HepG2 (cell line): ENCODE measurements at regions not wholly inside any gene's neighbourhood (a gene's known extent, or its start where the extent isn't known, plus 50 kb on each side); places are given as distances from the start of the nearest gene placed in this dataset.

Source experiments
- ATAC-seq: fragments of 200-7000 bp; cut with Tn5 transposase; 3 replicates; pipeline ENCODE4 v1.9.1; 2020; ENCODE audit warnings: mild to moderate bottlenecking, moderate library complexity
- BruUV-seq: library from RNA; stranded (reverse); fragments of 400-500 nt; replicated peaks from 2 replicates; lab custom pipeline; 2021; lab: Mats Ljungman, UMichigan
- CTCF ChIA-PET: fragments of 300-600 bp; formaldehyde crosslinking; extraction: SDS; loops from one replicate; lab custom pipeline; 2021; ENCODE audit warnings: low total read pairs, inconsistent platforms, low intra/inter-chr PET ratio; lab: Yijun Ruan, JAX
- POLR2A ChIA-PET: fragments of 350-600 bp; sonication (Branson Sonifier 250); formaldehyde crosslinking; loops from one replicate; lab custom pipeline; 2020; ENCODE audit warnings: antibody characterized with exemption, inconsistent platforms; lab: Yijun Ruan, JAX
- DNase-seq: peaks from one replicate; pipeline ENCODE4 v3.0.0-alpha.2; 2015; ENCODE audit warnings: low spot score
- FAIRE-seq: peaks from 3 replicates; lab custom pipeline; 2011; peaks lifted over from hg19 to GRCh38; lab: Jason Lieb, UNC
- H2AFZ ChIP-seq: one replicate; pipeline ENCODE4 v1.6.1; 2011; ENCODE audit warnings: low read length, inconsistent platforms
- H3K27ac ChIP-seq: fragments of 300-600 bp; 3 replicates; pipeline ENCODE4 v1.8.0; 2011; ENCODE audit warnings: mixed run types, mild to moderate bottlenecking, mixed read lengths, low read length, inconsistent platforms; ENCODE audit not compliant: insufficient read depth; ENCODE audit errors: extremely low read length
- H3K27me3 ChIP-seq, 2 experiments: fragments of 200-600 bp in 1 of 2; 2 replicates in 1 of 2; 3 replicates in 1 of 2; pipeline versions ENCODE4 v1.6.0 to v1.8.0; 2011; ENCODE audit warnings: low read length in 2 of 2, mild to moderate bottlenecking in 2 of 2, moderate library complexity in 2 of 2, inconsistent platforms in 1 of 2; ENCODE audit not compliant: insufficient read depth in 2 of 2, control insufficient read depth in 1 of 2
- H3K36me3 ChIP-seq, 2 experiments: fragments of 200-600 bp in 1 of 2; replicated peaks in 1 of 2; 2 replicates in 1 of 2; 3 replicates in 1 of 2; pipeline versions ENCODE4 v1.5.1 to v1.8.0; 2011; ENCODE audit warnings: low read length in 2 of 2, inconsistent platforms in 1 of 2; ENCODE audit not compliant: insufficient read depth in 2 of 2, control insufficient read depth in 1 of 2
- H3K4me1 ChIP-seq: 2 replicates; pipeline ENCODE4 v1.5.1; 2012; ENCODE audit warnings: low read length, inconsistent platforms; ENCODE audit not compliant: insufficient read depth
- H3K4me2 ChIP-seq: 2 replicates; pipeline ENCODE4 v1.6.0; 2011; ENCODE audit warnings: low read depth, low read length, inconsistent platforms
- H3K4me3 ChIP-seq, 3 experiments: fragments of 200-600 bp in 1 of 3; sonication (generic), shearing (Covaris generic) in 1 of 3; replicated peaks in 1 of 3; 2 replicates each; pipeline ENCODE4 v1.5.1; 2011 to 2016; ENCODE audit warnings: low read length in 3 of 3, inconsistent platforms in 2 of 3, low read depth in 2 of 3, mild to moderate bottlenecking in 2 of 3, control low read depth in 1 of 3, mixed read lengths in 1 of 3; ENCODE audit not compliant: insufficient read depth in 1 of 3
- H3K79me2 ChIP-seq: one replicate; pipeline ENCODE4 v1.6.1; 2011; ENCODE audit warnings: low read length, inconsistent platforms; ENCODE audit not compliant: insufficient read depth
- H3K9ac ChIP-seq: 2 replicates; pipeline ENCODE4 v1.6.0; 2011; ENCODE audit warnings: mild to moderate bottlenecking, low read depth, low read length, inconsistent platforms; ENCODE audit not compliant: insufficient read depth
- H3K9me3 ChIP-seq: 2 replicates; pipeline ENCODE4 v1.5.1; 2012; ENCODE audit warnings: mild to moderate bottlenecking, low read length
- H4K20me1 ChIP-seq: 2 replicates; pipeline ENCODE4 v1.6.0; 2011; ENCODE audit warnings: inconsistent platforms, mild to moderate bottlenecking, low read length, moderate library complexity; ENCODE audit not compliant: insufficient read depth
- DMAP1 ChIP-seq: IDR thresholded peaks from 2 replicates; pipeline ENCODE4 v1.6.1; 2016
- DR1 ChIP-seq: sonication (generic); formaldehyde crosslinking; IDR thresholded peaks from 2 replicates; pipeline ENCODE4 v1.8.0; 2021; ENCODE audit warnings: mild to moderate bottlenecking, missing genetic modification reagents, inconsistent platforms
- HNRNPL ChIP-seq: fragments of 200-400 bp; formaldehyde crosslinking; IDR thresholded peaks from 2 replicates; pipeline ENCODE4 v1.6.1; 2017; ENCODE audit warnings: mild to moderate bottlenecking, low read depth, low read length
- HOXA5 ChIP-seq: sonication (generic); formaldehyde crosslinking; IDR thresholded peaks from 2 replicates; pipeline ENCODE4 v1.4.0; 2020; ENCODE audit warnings: missing genetic modification reagents
- KDM2A ChIP-seq: sonication (generic); formaldehyde crosslinking; IDR thresholded peaks from 2 replicates; pipeline ENCODE4 v1.4.0; 2020; ENCODE audit warnings: low read depth, missing genetic modification reagents, borderline replicate concordance
- KDM5A ChIP-seq: fragments of 200-600 bp; sonication (generic); IDR thresholded peaks from 2 replicates; pipeline ENCODE4 v1.7.0; 2018; ENCODE audit warnings: antibody characterized with exemption, mild to moderate bottlenecking, low read length, borderline replicate concordance
- MAX ChIP-seq: IDR thresholded peaks from 2 replicates; pipeline ENCODE4 v1.6.1; 2012; ENCODE audit warnings: inconsistent platforms
- POLR2G ChIP-seq: fragments of 200-400 bp; formaldehyde crosslinking; IDR thresholded peaks from 2 replicates; pipeline ENCODE4 v1.6.1; 2018; ENCODE audit warnings: mild to moderate bottlenecking, low read depth, low read length, moderate library complexity
- RELA ChIP-seq: sonication (generic); formaldehyde crosslinking; IDR thresholded peaks from 2 replicates; pipeline ENCODE4 v1.4.0; 2020; ENCODE audit warnings: missing genetic modification reagents
- SMARCE1 ChIP-seq: fragments of 450-650 bp; IDR thresholded peaks from 2 replicates; pipeline ENCODE4 v1.6.1; 2017; ENCODE audit warnings: borderline replicate concordance
- SOX6 ChIP-seq, 2 experiments: fragments of 450-650 bp in 1 of 2; sonication (generic) in 1 of 2; formaldehyde crosslinking in 1 of 2; IDR thresholded peaks; 2 replicates each; pipeline versions ENCODE4 v1.4.0 to v1.6.1; 2017 to 2020; ENCODE audit warnings: antibody characterized with exemption in 1 of 2, mild to moderate bottlenecking in 1 of 2, missing genetic modification reagents in 1 of 2
- ZEB1 ChIP-seq: IDR thresholded peaks from 2 replicates; pipeline ENCODE4 v1.6.1; 2012; ENCODE audit warnings: mild to moderate bottlenecking, low read depth, inconsistent platforms; ENCODE audit not compliant: insufficient replicate concordance
- ZMYM4 ChIP-seq: sonication (generic); formaldehyde crosslinking; IDR thresholded peaks from 2 replicates; pipeline ENCODE4 v1.8.1; 2023; ENCODE audit warnings: mild to moderate bottlenecking, missing genetic modification reagents
- ZNF136 ChIP-seq: sonication (generic); formaldehyde crosslinking; IDR thresholded peaks from 2 replicates; pipeline ENCODE4 v1.8.1; 2022; ENCODE audit warnings: low read depth, mild to moderate bottlenecking, moderate library complexity, missing genetic modification reagents
- ZNF253 ChIP-seq: sonication (generic); formaldehyde crosslinking; IDR thresholded peaks from 2 replicates; pipeline ENCODE4 v1.8.0; 2022; ENCODE audit warnings: mild to moderate bottlenecking, missing genetic modification reagents, borderline replicate concordance
- ZNF431 ChIP-seq: sonication (generic); formaldehyde crosslinking; IDR thresholded peaks from 2 replicates; pipeline ENCODE4 v1.9.0; 2022; ENCODE audit warnings: missing genetic modification reagents, low read depth, mild to moderate bottlenecking, borderline replicate concordance
- ZNF567 ChIP-seq: sonication (generic); formaldehyde crosslinking; IDR thresholded peaks from 2 replicates; pipeline ENCODE4 v1.8.1; 2023; ENCODE audit warnings: mild to moderate bottlenecking, missing genetic modification reagents, borderline replicate concordance
- ZNF629 ChIP-seq: sonication (generic); formaldehyde crosslinking; conservative IDR thresholded peaks from 2 replicates; pipeline ENCODE4 v1.5.0; 2020; ENCODE audit warnings: missing genetic modification reagents
- ZNF772 ChIP-seq: sonication (generic); formaldehyde crosslinking; IDR thresholded peaks from 2 replicates; pipeline ENCODE4 v1.5.0; 2020; ENCODE audit warnings: mild to moderate bottlenecking, missing genetic modification reagents
- WGBS: methylation state at CpG from one replicate; pipeline ENCODE4 v1.1.6; 2017; ENCODE audit warnings: low lambda C conversion rate; 5-methylcytosine and 5-hydroxymethylcytosine counted together
- in situ Hi-C: cut with HindIII; loops from 2 replicates; pipeline ENCODE4 v1.10.0; 2017; ENCODE audit warnings: low pct_unique_long_range_greater_than_20kb; ENCODE audit not compliant: extremely low pct_ligation_motif_present
- intact Hi-C: fragments of 100-400 bp; cut with micrococcal nuclease; formaldehyde crosslinking; loops from one replicate; pipeline ENCODE4 v1.10.0; 2022; ENCODE audit not compliant: unreplicated experiment
- TF ChIP-seq, protein P1 (sequence below): sonication (generic); formaldehyde crosslinking; IDR thresholded peaks from 2 replicates; pipeline ENCODE4 v1.5.0; 2020; ENCODE audit warnings: mild to moderate bottlenecking, missing genetic modification reagents
- TF ChIP-seq, protein P2 (sequence below): sonication (generic); formaldehyde crosslinking; IDR thresholded peaks from 2 replicates; pipeline ENCODE4 v1.5.0; 2020; ENCODE audit warnings: missing genetic modification reagents

GRCh38 chr12:68529869-68530268, 80.8 kb upstream of the RAP1B start (continued):
- no peak for TF ChIP-seq ZNF567 (CRISPR knock-in tag)
- TF ChIP-seq ZNF136 (CRISPR knock-in tag): no peak

DNA sequence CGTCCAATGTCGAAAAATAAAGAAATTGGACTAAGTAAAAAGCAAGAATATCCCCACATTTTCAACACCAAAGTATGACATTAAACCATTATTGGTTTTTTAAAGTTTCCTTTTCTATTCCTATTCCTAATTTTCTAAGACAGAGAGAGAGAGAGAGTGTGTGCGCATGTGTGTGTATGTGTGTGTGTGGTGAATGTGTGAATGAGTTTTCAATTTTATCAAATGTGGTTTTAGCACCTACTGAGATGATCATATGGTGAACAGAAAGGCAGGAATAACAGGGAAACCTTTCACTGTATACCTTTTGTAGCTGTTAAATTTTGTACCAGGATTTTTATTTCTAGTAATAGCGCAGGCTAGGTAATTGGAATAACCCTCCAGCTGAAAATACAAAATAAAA, 80.4 kb upstream of the RAP1B start:
- CTCF ChIA-PET: no interaction called here

More for the DNA sequence above, 80.4 kb upstream of the RAP1B start:
- intact Hi-C loops (no loop called here), in situ Hi-C loops (no loop called here)
- POLR2A ChIA-PET: no interaction called here
- Histone ChIP-seq H3K36me3 (no peaks in the 10 kb centered on the region), H4K20me1 (no peaks in the 10 kb centered on the region), H3K79me2 (no peaks in the 10 kb centered on the region), H3K27ac (no peak overlapping the region), H3K4me1 (no peaks in the 10 kb centered on the region), H2AFZ (no peak overlapping the region), H3K9me3 (no peaks in the 10 kb centered on the region), H3K27me3 (no peaks in the 10 kb centered on the region), H3K9ac (no peak overlapping the region), H3K4me2 (no peak overlapping the region), H3K4me3 (no peak overlapping the region)
- DNase-seq (no peak), ATAC-seq (no peak), FAIRE-seq (no peak)
- BruUV-seq: no TSS peak
- TF ChIP-seq MAX (no peak), DMAP1 (CRISPR knock-in tag) (no peak), ZNF253 (no peak), ZNF629 (CRISPR knock-in tag) (no peak), RELA (CRISPR knock-in tag) (no peak), SMARCE1 (no peak), ZMYM4 (CRISPR knock-in tag) (no peak), HNRNPL (no peak), ZEB1 (no peak), ZNF772 (CRISPR knock-in tag) (no peak), KDM5A (no peak), KDM2A (CRISPR knock-in tag) (no peak), HOXA5 (CRISPR knock-in tag) (no peak), DR1 (CRISPR knock-in tag) (no peak), SOX6 (IDR thresholded peaks at IDR 0.05) (no peak), SOX6 (CRISPR knock-in tag; IDR thresholded peaks at IDR 0.05) (no peak), ZNF431 (no peak), POLR2G (no peak)
- TF ChIP-seq, protein P1, sequence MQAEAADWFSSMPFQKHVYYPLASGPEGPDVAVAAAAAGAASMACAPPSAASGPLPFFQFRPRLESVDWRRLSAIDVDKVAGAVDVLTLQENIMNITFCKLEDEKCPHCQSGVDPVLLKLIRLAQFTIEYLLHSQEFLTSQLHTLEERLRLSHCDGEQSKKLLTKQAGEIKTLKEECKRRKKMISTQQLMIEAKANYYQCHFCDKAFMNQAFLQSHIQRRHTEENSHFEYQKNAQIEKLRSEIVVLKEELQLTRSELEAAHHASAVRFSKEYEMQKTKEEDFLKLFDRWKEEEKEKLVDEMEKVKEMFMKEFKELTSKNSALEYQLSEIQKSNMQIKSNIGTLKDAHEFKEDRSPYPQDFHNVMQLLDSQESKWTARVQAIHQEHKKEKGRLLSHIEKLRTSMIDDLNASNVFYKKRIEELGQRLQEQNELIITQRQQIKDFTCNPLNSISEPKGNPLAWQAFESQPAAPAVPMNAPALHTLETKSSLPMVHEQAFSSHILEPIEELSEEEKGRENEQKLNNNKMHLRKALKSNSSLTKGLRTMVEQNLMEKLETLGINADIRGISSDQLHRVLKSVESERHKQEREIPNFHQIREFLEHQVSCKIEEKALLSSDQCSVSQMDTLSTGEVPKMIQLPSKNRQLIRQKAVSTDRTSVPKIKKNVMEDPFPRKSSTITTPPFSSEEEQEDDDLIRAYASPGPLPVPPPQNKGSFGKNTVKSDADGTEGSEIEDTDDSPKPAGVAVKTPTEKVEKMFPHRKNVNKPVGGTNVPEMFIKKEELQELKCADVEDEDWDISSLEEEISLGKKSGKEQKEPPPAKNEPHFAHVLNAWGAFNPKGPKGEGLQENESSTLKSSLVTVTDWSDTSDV (CRISPR knock-in tag): no peak
- TF ChIP-seq, protein P2, sequence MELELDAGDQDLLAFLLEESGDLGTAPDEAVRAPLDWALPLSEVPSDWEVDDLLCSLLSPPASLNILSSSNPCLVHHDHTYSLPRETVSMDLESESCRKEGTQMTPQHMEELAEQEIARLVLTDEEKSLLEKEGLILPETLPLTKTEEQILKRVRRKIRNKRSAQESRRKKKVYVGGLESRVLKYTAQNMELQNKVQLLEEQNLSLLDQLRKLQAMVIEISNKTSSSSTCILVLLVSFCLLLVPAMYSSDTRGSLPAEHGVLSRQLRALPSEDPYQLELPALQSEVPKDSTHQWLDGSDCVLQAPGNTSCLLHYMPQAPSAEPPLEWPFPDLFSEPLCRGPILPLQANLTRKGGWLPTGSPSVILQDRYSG (CRISPR knock-in tag): no peak
- 54% methylated on average over 4 of the region's 4 CpGs for WGBS
